Type B pancreatic cell (in vitro differentiated cells): ENCODE measurements at regions not wholly inside any gene's neighbourhood (a gene's known extent, or its start where the extent isn't known, plus 50 kb on each side); places are given as distances from the start of the nearest gene placed in this dataset.

ENCODE experiments used
- DNase-seq: peaks from one replicate; pipeline ENCODE4 v3.0.0; 2021; ENCODE audit warnings: mixed read lengths; ENCODE audit not compliant: unreplicated experiment; ENCODE audit errors: extremely low spot score
- H3K27ac Mint-ChIP-seq: 2 replicates; pipeline ENCODE4 v1.8.0; 2021; ENCODE audit warnings: mild to moderate bottlenecking, mixed read lengths
- H3K27me3 Mint-ChIP-seq: 2 replicates; pipeline ENCODE4 v1.8.0; 2021; ENCODE audit warnings: mixed read lengths
- H3K36me3 Mint-ChIP-seq: 2 replicates; pipeline ENCODE4 v1.8.0; 2021; ENCODE audit warnings: mixed read lengths
- H3K4me1 Mint-ChIP-seq: one replicate; pipeline ENCODE4 v1.8.0; 2021; ENCODE audit warnings: mixed read lengths; ENCODE audit not compliant: unreplicated experiment
- H3K4me3 Mint-ChIP-seq: 2 replicates; pipeline ENCODE4 v1.8.0; 2021; ENCODE audit warnings: mild to moderate bottlenecking, mixed read lengths
- H3K9me3 Mint-ChIP-seq: 2 replicates; pipeline ENCODE4 v1.8.0; 2021; ENCODE audit warnings: mixed read lengths
- TF ChIP-seq, protein P1 (sequence below): fragments of 200-600 bp; sonication (generic); conservative IDR thresholded peaks from 2 replicates; pipeline ENCODE4 v1.5.0; 2021; ENCODE audit warnings: antibody characterized with exemption, mild to moderate bottlenecking

GRCh38 chr3:72257203-72257602 is 472.3 kb upstream of the PROK2 start:
- H3K36me3 Mint-ChIP-seq = no peaks in the 10 kb centered on the region
- no peak for DNase-seq
- no peak overlapping the region for H3K4me3 Mint-ChIP-seq
- TF ChIP-seq, protein P1, sequence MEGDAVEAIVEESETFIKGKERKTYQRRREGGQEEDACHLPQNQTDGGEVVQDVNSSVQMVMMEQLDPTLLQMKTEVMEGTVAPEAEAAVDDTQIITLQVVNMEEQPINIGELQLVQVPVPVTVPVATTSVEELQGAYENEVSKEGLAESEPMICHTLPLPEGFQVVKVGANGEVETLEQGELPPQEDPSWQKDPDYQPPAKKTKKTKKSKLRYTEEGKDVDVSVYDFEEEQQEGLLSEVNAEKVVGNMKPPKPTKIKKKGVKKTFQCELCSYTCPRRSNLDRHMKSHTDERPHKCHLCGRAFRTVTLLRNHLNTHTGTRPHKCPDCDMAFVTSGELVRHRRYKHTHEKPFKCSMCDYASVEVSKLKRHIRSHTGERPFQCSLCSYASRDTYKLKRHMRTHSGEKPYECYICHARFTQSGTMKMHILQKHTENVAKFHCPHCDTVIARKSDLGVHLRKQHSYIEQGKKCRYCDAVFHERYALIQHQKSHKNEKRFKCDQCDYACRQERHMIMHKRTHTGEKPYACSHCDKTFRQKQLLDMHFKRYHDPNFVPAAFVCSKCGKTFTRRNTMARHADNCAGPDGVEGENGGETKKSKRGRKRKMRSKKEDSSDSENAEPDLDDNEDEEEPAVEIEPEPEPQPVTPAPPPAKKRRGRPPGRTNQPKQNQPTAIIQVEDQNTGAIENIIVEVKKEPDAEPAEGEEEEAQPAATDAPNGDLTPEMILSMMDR = no peak
- H3K4me1 Mint-ChIP-seq = peaks cover 37% of the 10 kb centered on the region
- H3K27me3 Mint-ChIP-seq = peaks cover 13% of the 10 kb centered on the region
- no peak overlapping the region for H3K27ac Mint-ChIP-seq
- H3K9me3 Mint-ChIP-seq = peaks cover 5% of the 10 kb centered on the region

DNA sequence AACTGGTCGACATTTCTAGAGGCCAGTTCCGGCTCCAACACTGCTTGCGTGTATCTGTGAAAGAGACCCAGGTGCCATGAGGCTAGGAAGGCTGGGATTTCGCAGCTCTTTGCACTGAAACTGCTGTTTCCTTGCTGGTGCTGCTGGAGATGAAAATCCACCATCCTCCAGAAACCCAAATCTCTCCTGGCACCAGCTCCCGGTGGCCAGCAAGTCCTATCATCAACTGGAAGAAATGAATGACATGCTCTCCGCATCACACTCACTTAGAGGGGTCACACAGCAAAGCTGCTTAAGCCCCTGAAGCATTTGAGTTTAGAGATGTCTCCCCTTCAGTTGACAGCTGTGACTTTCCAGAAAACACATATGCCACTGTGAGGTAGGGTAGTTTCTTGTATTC is 471.8 kb upstream of the PROK2 start:
- Mint-ChIP-seq H3K9me3 (peaks cover 5% of the 10 kb centered on the region), H3K27me3 (peaks cover 13% of the 10 kb centered on the region), H3K27ac (peak overlapping the region; percentile 71), H3K4me3 (no peak overlapping the region), H3K4me1 (peaks cover 37% of the 10 kb centered on the region), H3K36me3 (no peaks in the 10 kb centered on the region)
- TF ChIP-seq, protein P1 = no peak
- no peak for DNase-seq

- Mint-ChIP-seq H3K9me3 (peaks cover 5% of the 10 kb centered on the region), H3K4me3 (peak overlapping the region; percentile 36), H3K4me1 (peaks cover 37% of the 10 kb centered on the region), H3K36me3 (no peaks in the 10 kb centered on the region), H3K27ac (peak overlapping the region; percentile 71), H3K27me3 (peaks cover 13% of the 10 kb centered on the region)
- TF ChIP-seq, protein P1 = no peak
- DNase-seq = no peak
Measured at GRCh38 chr3:72255791-72256559, 471.0 kb upstream of the PROK2 start.

- no peak for DNase-seq
- no peaks in the 10 kb centered on the region for H3K36me3 Mint-ChIP-seq
- peaks cover 9% of the 10 kb centered on the region for H3K27me3 Mint-ChIP-seq
Measured at GRCh38 chr3:72255191-72255590, 470.2 kb upstream of the PROK2 start.

GRCh38 chr3:72254483-72254882 is 469.5 kb upstream of the PROK2 start:
- no peaks in the 10 kb centered on the region for H3K36me3 Mint-ChIP-seq
- DNase-seq = no peak
- H3K27ac Mint-ChIP-seq = no peak overlapping the region
- TF ChIP-seq, protein P1 = no peak
- H3K4me3 Mint-ChIP-seq = no peak overlapping the region
- peaks cover 5% of the 10 kb centered on the region for H3K9me3 Mint-ChIP-seq
- peaks cover 5% of the 10 kb centered on the region for H3K27me3 Mint-ChIP-seq
- peaks cover 37% of the 10 kb centered on the region for H3K4me1 Mint-ChIP-seq

More at GRCh38 chr3:72255191-72255590, 470.2 kb upstream of the PROK2 start:
- TF ChIP-seq, protein P1 = no peak
- Mint-ChIP-seq H3K4me1 (peaks cover 37% of the 10 kb centered on the region), H3K4me3 (no peak overlapping the region), H3K27ac (peak overlapping the region; percentile 42), H3K9me3 (peaks cover 5% of the 10 kb centered on the region)
